Neuronal stem cell (in vitro differentiated cells): ENCODE measurements at regions not wholly inside any gene's neighbourhood (a gene's known extent, or its start where the extent isn't known, plus 50 kb on each side); places are given as distances from the start of the nearest gene placed in this dataset.

Experiments used
- DNase-seq: peaks from one replicate; pipeline ENCODE4 v3.0.0-alpha.2; 2013; ENCODE audit warnings: low spot score
- H2AFZ ChIP-seq: one replicate; pipeline ENCODE4 v1.6.1; 2013; ENCODE audit warnings: mild to moderate bottlenecking, low read length, inconsistent platforms
- H2AK5ac ChIP-seq: 2 replicates; pipeline ENCODE4 v1.6.1; 2013; ENCODE audit warnings: low read depth, mild to moderate bottlenecking, inconsistent platforms, low read length, moderate library complexity, mixed read lengths
- H2BK120ac ChIP-seq: 2 replicates; pipeline ENCODE4 v1.6.1; 2013; ENCODE audit warnings: low read depth, mild to moderate bottlenecking, inconsistent platforms, low read length, moderate library complexity, mixed read lengths
- H2BK12ac ChIP-seq: one replicate; pipeline ENCODE4 v1.6.1; 2013; ENCODE audit warnings: low read length, inconsistent platforms
- H2BK15ac ChIP-seq: 2 replicates; pipeline ENCODE4 v1.6.1; 2013; ENCODE audit warnings: mild to moderate bottlenecking, low read length, inconsistent platforms, mixed read lengths
- H2BK5ac ChIP-seq: one replicate; pipeline ENCODE4 v1.6.1; 2013; ENCODE audit warnings: inconsistent platforms, mild to moderate bottlenecking, low read length, moderate library complexity
- H3K14ac ChIP-seq: one replicate; pipeline ENCODE4 v1.6.1; 2013; ENCODE audit warnings: low read length, inconsistent platforms
- H3K18ac ChIP-seq: 2 replicates; pipeline ENCODE4 v1.6.1; 2013; ENCODE audit warnings: low read length, inconsistent platforms
- H3K23ac ChIP-seq: 2 replicates; pipeline ENCODE4 v1.6.1; 2013; ENCODE audit warnings: low read depth, mild to moderate bottlenecking, mixed read lengths, low read length, inconsistent platforms; ENCODE audit not compliant: poor library complexity
- H3K27ac ChIP-seq: replicated peaks from 3 replicates; pipeline ENCODE4 v1.5.1; 2013; ENCODE audit warnings: low read length, inconsistent platforms
- H3K27me3 ChIP-seq, 3 experiments: 2 replicates each; pipeline ENCODE4 v1.6.1; 2013; ENCODE audit warnings: low read length in 3 of 3, mild to moderate bottlenecking in 2 of 3, inconsistent platforms in 1 of 3, low read depth in 1 of 3, mixed read lengths in 1 of 3, moderate library complexity in 1 of 3; ENCODE audit not compliant: control insufficient read depth in 3 of 3, insufficient read depth in 3 of 3
- H3K36me3 ChIP-seq, 2 donors: replicated peaks in 1 of 2; 2 replicates each; pipeline ENCODE4 v1.6.1; 2013; ENCODE audit warnings: low read length in 2 of 2; ENCODE audit not compliant: control insufficient read depth in 2 of 2, insufficient read depth in 2 of 2
- H3K4ac ChIP-seq: 2 replicates; pipeline ENCODE4 v1.6.1; 2013; ENCODE audit warnings: inconsistent platforms, mild to moderate bottlenecking, low read length, moderate library complexity
- H3K4me1 ChIP-seq, 2 donors: 1 replicate in 1 of 2; 2 replicates in 1 of 2; pipeline ENCODE4 v1.6.1; 2013; ENCODE audit warnings: low read length in 2 of 2, low read depth in 1 of 2; ENCODE audit not compliant: control insufficient read depth in 2 of 2, insufficient read depth in 1 of 2
- H3K4me2 ChIP-seq: one replicate; pipeline ENCODE4 v1.6.1; 2013; ENCODE audit warnings: mild to moderate bottlenecking, low read length, inconsistent platforms; ENCODE audit not compliant: insufficient read depth, poor library complexity, severe bottlenecking
- H3K4me3 ChIP-seq, 2 donors: 2 replicates each; pipeline ENCODE4 v1.5.1; 2013; ENCODE audit warnings: low read length in 2 of 2, mild to moderate bottlenecking in 2 of 2, inconsistent platforms in 1 of 2, moderate library complexity in 1 of 2
- H3K79me1 ChIP-seq: one replicate; pipeline ENCODE4 v1.6.1; 2013; ENCODE audit warnings: low read depth, mild to moderate bottlenecking, inconsistent platforms, low read length, moderate library complexity
- H3K9ac ChIP-seq: one replicate; pipeline ENCODE4 v1.6.1; 2013; ENCODE audit warnings: mild to moderate bottlenecking, low read depth, low read length, inconsistent platforms; ENCODE audit not compliant: poor library complexity
- H3K9me3 ChIP-seq, 2 donors: replicated peaks in 1 of 2; 2 replicates each; pipeline versions ENCODE3 to v1.6.1; 2013; ENCODE audit warnings: low read length in 2 of 2, mild to moderate bottlenecking in 2 of 2, inconsistent platforms in 1 of 2, low read depth in 1 of 2, mixed read lengths in 1 of 2, moderate library complexity in 1 of 2; ENCODE audit not compliant: control insufficient read depth in 2 of 2, insufficient read depth in 1 of 2
- H4K8ac ChIP-seq: one replicate; pipeline ENCODE4 v1.6.1; 2013; ENCODE audit warnings: low read depth, mild to moderate bottlenecking, inconsistent platforms, low read length, moderate library complexity
- H4K91ac ChIP-seq: one replicate; pipeline ENCODE4 v1.6.1; 2013; ENCODE audit warnings: low read length, low read depth, mild to moderate bottlenecking, inconsistent platforms; ENCODE audit not compliant: poor library complexity
- WGBS, 2 donors: extraction: QIAGEN DNeasy Blood & Tissue Kit; methylation state at CpG; one replicate each; pipeline ENCODE4 v1.1.7; 2013; ENCODE audit warnings: missing lambda C conversion rate in 2 of 2, mixed read lengths in 1 of 2; ENCODE audit not compliant: insufficient read length in 2 of 2, insufficient replicate concordance in 1 of 2; ENCODE audit errors: extremely low coverage in 2 of 2; 5-methylcytosine and 5-hydroxymethylcytosine counted together

GRCh38 chr15:70257573-70258248 lies 160.0 kb upstream of the TLE3 start:
- Histone ChIP-seq H4K91ac (no peak overlapping the region), H3K9ac (peak overlapping the region; percentile 22), H3K9me3 (no peaks in the 10 kb centered on the region), H2BK15ac (no peak overlapping the region), H3K36me3 (no peaks in the 10 kb centered on the region), H3K23ac (no peak overlapping the region), H3K79me1 (no peaks in the 10 kb centered on the region), H3K27ac (no peak overlapping the region), H2AK5ac (peak overlapping the region; percentile 35), H3K27me3 (peaks cover 0 to 3% (median 0%) of the 10 kb centered on the region in 3 experiments), H2BK12ac (no peak overlapping the region), H4K8ac (no peak overlapping the region), H3K4me1 (peaks cover 0 to 6% of the 10 kb centered on the region in 2 donors), H2BK120ac (no peak overlapping the region), H3K4me2 (no peak overlapping the region), H2BK5ac (no peak overlapping the region), H3K4ac (no peak overlapping the region), H3K18ac (no peak overlapping the region), H2AFZ (no peak overlapping the region), H3K14ac (no peak overlapping the region), H3K4me3 (no peak overlapping the region)
- WGBS, 2 donors, result no CpG with 5 or more reads among the region's 8 CpGs
- DNase-seq, result no peak

- H2BK5ac ChIP-seq, result no peak overlapping the region
- peaks cover 0 to 3% (median 0%) of the 10 kb centered on the region in 3 experiments for H3K27me3 ChIP-seq
- no peak overlapping the region for H2AK5ac ChIP-seq
- no peak overlapping the region for H2BK12ac ChIP-seq
- H3K27ac ChIP-seq, result no peak overlapping the region
- no peak overlapping the region for H2AFZ ChIP-seq
- H3K14ac ChIP-seq, result no peak overlapping the region
- no peak overlapping the region for H3K18ac ChIP-seq
- no peak overlapping the region for H3K4ac ChIP-seq
- no peak overlapping the region for H3K4me2 ChIP-seq
- no peak overlapping the region for H3K4me3 ChIP-seq
- H2BK120ac ChIP-seq, result no peak overlapping the region
- H3K23ac ChIP-seq, result no peak overlapping the region
- DNase-seq, result no peak
- no peak overlapping the region for H4K8ac ChIP-seq
- H3K79me1 ChIP-seq, result no peaks in the 10 kb centered on the region
- H3K9ac ChIP-seq, result no peak overlapping the region
- no peaks in the 10 kb centered on the region for H3K9me3 ChIP-seq
- no peaks in the 10 kb centered on the region for H3K36me3 ChIP-seq
- H3K4me1 ChIP-seq, result peaks cover 0 to 6% of the 10 kb centered on the region in 2 donors
- H4K91ac ChIP-seq, result no peak overlapping the region
- no peak overlapping the region for H2BK15ac ChIP-seq
- no CpG with 5 or more reads among the region's 4 CpGs for WGBS, 2 donors
These were observed 159.3 kb upstream of the TLE3 start for GRCh38 chr15:70257047-70257446.

GRCh38 chr15:70254311-70254869 lies 156.7 kb upstream of the TLE3 start:
- Histone ChIP-seq H3K9ac (no peak overlapping the region), H2BK15ac (no peak overlapping the region), H4K8ac (no peak overlapping the region), H4K91ac (no peak overlapping the region), H3K9me3 (no peaks in the 10 kb centered on the region), H2AK5ac (no peak overlapping the region), H3K4me2 (no peak overlapping the region), H3K4me3 (no peak overlapping the region), H3K27ac (no peak overlapping the region), H3K18ac (no peak overlapping the region), H3K14ac (no peak overlapping the region), H2BK5ac (no peak overlapping the region), H2AFZ (no peak overlapping the region), H3K79me1 (no peaks in the 10 kb centered on the region), H2BK120ac (no peak overlapping the region), H3K36me3 (no peaks in the 10 kb centered on the region), H3K27me3 (peaks cover 0 to 3% (median 0%) of the 10 kb centered on the region in 3 experiments), H2BK12ac (no peak overlapping the region), H3K4ac (no peak overlapping the region), H3K4me1 (peaks cover 0 to 2% of the 10 kb centered on the region in 2 donors), H3K23ac (no peak overlapping the region)
- no peak for DNase-seq
- WGBS, 2 donors, result no CpG with 5 or more reads among the region's 19 CpGs

GRCh38 chr15:70253461-70254156 lies 155.9 kb upstream of the TLE3 start:
- H4K8ac ChIP-seq, result no peak overlapping the region
- H3K36me3 ChIP-seq, result no peaks in the 10 kb centered on the region
- H3K4ac ChIP-seq, result no peak overlapping the region
- no peak overlapping the region for H3K14ac ChIP-seq
- H3K18ac ChIP-seq, result no peak overlapping the region
- H2BK5ac ChIP-seq, result no peak overlapping the region
- H2AFZ ChIP-seq, result no peak overlapping the region
- no peak overlapping the region for H3K27ac ChIP-seq
- H2BK120ac ChIP-seq, result no peak overlapping the region
- H3K27me3 ChIP-seq, result peaks cover 0 to 3% (median 0%) of the 10 kb centered on the region in 3 experiments
- no peak overlapping the region for H3K23ac ChIP-seq
- H3K4me1 ChIP-seq, result peaks cover 0 to 4% of the 10 kb centered on the region in 2 donors
- no peaks in the 10 kb centered on the region for H3K9me3 ChIP-seq
- no CpG with 5 or more reads among the region's 11 CpGs for WGBS, 2 donors
- H2AK5ac ChIP-seq, result no peak overlapping the region
- H2BK12ac ChIP-seq, result no peak overlapping the region
- H2BK15ac ChIP-seq, result no peak overlapping the region
- H3K9ac ChIP-seq, result no peak overlapping the region
- H4K91ac ChIP-seq, result no peak overlapping the region
- no peak overlapping the region for H3K4me2 ChIP-seq
- H3K4me3 ChIP-seq, result no peak overlapping the region
- no peaks in the 10 kb centered on the region for H3K79me1 ChIP-seq
- no peak for DNase-seq
